ENCODE measurements at regions not wholly inside any gene's neighbourhood (a gene's known extent, or its start where the extent isn't known, plus 50 kb on each side); places are given as distances from the start of the nearest gene placed in this dataset.

DNA sequence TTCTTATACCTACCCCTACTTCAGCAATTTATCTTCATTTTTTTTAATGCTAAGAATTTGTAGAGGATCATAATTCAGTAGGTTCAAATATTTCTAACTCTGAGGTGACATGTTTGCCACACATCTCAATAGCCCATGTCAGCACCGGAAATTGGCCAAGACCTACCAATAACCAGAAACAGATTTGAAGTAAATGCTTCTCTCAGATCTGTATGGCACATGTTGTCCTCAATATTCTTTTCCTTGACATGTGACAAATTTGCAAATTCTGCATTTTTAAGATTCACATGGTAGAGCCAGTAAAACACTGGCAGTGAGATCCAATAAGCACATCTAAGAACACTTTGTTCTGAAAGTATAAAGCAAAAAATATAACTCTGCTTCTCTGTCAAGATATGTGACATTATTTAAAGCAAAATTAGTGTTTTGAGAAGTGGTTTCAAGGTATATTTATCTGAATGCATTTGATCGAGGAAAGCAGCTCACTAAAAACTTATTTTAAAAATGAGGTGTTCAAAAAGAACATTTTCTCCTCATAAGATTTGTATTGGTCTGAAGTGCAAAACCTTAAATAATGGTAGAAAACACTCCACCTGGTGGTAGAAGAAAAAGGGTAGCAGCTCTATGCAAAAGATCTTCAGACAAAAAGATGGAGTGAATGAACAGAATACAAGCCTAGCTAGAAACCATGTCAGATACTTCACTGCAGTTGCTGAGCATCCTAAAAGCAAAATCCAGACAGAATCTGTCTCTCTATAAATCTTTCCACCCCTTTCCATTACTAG is 513.8 kb upstream of the FAM241A start:
- TF ChIP-seq, protein P1, sequence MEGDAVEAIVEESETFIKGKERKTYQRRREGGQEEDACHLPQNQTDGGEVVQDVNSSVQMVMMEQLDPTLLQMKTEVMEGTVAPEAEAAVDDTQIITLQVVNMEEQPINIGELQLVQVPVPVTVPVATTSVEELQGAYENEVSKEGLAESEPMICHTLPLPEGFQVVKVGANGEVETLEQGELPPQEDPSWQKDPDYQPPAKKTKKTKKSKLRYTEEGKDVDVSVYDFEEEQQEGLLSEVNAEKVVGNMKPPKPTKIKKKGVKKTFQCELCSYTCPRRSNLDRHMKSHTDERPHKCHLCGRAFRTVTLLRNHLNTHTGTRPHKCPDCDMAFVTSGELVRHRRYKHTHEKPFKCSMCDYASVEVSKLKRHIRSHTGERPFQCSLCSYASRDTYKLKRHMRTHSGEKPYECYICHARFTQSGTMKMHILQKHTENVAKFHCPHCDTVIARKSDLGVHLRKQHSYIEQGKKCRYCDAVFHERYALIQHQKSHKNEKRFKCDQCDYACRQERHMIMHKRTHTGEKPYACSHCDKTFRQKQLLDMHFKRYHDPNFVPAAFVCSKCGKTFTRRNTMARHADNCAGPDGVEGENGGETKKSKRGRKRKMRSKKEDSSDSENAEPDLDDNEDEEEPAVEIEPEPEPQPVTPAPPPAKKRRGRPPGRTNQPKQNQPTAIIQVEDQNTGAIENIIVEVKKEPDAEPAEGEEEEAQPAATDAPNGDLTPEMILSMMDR (IDR thresholded peaks at IDR 0.05; ENCODE audit: control insufficient read depth, extremely low read depth, insufficient read depth) = peak; percentile 38; the same call in 1 of the 2 replicates
- no peak for DNase-seq (ENCODE audit: low read depth)

DNA sequence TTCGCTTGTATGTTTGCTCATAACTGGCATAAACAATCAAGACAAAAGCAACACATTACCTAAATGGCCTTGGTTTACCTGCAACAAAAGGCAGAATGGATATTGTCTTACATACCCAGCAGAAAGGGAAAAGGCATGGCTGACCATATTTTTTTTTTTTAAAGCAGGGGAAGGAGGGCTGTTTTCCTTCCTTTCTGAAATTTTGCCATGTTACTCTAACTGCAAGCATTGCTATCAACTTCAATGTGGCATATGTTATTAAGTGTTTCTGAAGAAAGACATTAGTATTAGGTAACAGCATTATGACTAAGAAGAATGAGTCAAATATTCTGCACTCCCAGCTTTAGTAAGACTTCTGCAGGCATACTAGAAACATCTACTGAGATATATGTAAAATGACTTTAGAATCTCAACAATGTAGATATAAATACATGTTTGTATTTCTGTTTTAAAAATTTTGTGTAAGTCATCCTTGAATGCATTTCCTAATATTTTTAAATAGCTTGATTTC is 512.6 kb upstream of the FAM241A start:
- TF ChIP-seq, protein P1 (IDR thresholded peaks at IDR 0.05; ENCODE audit: control insufficient read depth, extremely low read depth, insufficient read depth) = no peak
- DNase-seq (ENCODE audit: low read depth) = no peak
- H3K4me3 ChIP-seq (ENCODE audit: low read depth, low read length) = no peak overlapping the region

More for the DNA sequence above, 513.8 kb upstream of the FAM241A start:
- no peak overlapping the region for H3K4me3 ChIP-seq (ENCODE audit: low read depth, low read length)

DNA sequence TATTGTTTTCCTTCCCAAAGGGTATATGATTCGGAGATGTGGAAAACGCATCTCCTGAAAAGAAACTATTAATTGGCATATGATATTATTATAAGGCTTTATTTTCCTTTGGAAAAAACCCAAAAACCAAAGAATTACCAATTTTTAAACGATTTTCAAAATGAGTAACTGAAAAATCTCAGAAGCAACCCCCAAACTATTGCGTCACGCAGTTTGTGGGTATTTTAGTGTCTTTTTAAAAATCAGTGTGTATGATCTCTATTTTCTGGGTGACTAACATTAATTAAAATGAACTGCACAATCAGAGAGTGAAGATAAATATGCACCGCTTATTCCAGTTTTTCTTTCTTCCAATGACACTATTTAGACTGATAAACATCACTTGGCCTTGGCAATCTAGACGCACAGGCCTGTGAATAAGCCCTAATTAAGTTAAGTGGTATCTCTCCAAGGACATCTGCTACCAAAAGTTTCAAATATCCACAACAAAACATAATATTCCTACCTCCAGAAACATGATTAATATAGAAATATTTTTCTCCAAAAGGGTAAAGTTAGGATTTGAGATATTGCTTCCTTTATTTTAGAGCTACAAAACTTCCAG is 511.5 kb upstream of the FAM241A start:
- no peak for DNase-seq (ENCODE audit: low read depth)
- no peak overlapping the region for H3K4me3 ChIP-seq (ENCODE audit: low read depth, low read length)
- TF ChIP-seq, protein P1 (IDR thresholded peaks at IDR 0.05; ENCODE audit: control insufficient read depth, extremely low read depth, insufficient read depth) = no peak

DNA sequence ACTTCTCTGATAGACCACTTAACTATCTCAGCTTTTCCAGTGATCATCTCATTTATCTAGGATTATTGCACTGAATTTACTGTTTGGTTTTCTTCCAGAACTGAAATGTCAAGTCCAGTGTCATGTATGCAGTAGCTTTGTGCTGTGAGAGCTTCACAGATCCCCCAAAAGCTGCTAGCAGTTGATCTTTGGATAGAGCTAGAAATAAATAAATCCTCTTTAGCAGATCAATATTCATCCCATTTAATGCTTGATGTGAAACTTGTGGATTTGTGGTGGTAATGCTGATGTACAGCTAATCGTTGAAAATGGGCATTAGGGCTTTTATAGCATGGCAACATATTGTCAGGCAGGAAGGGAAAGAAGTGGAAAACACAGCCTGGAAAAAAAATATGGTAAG is 509.6 kb upstream of the FAM241A start:
- DNase-seq (ENCODE audit: low read depth) = no peak
- no peak overlapping the region for H3K4me3 ChIP-seq (ENCODE audit: low read depth, low read length)
- TF ChIP-seq, protein P1 (IDR thresholded peaks at IDR 0.05; ENCODE audit: control insufficient read depth, extremely low read depth, insufficient read depth) = no peak

DNA sequence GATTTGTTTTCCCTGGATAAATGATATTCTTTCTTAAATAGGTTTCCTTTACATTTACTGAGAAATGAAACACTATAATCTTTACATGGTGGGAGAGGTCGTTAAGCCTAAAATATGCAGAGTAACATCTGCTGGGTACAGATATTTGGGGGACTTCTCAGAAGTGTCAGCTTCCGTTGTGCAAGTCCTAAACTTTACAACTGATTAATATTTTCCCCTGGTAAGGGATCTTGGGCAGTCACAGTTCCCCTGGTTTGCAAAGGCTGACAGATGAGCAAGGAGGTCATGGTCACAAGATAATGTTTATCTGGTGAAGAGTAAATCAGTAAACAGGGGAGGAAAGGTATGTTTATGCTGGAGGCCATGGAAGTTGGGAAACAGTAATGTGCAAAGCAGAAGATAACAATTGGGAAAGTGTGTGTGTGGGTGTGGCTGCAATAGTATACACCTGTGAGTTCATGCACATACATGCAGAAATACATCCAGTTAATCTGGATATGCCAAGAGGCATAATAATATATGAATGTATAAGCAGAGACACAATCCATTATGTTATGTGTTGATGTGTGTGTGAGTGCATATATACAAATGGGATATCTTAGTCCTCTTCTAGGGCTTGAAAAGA is 508.2 kb upstream of the FAM241A start:
- TF ChIP-seq, protein P1 (IDR thresholded peaks at IDR 0.05; ENCODE audit: control insufficient read depth, extremely low read depth, insufficient read depth) = no peak
- DNase-seq (ENCODE audit: low read depth) = no peak
- H3K4me3 ChIP-seq (ENCODE audit: low read depth, low read length) = no peak overlapping the region

DNA sequence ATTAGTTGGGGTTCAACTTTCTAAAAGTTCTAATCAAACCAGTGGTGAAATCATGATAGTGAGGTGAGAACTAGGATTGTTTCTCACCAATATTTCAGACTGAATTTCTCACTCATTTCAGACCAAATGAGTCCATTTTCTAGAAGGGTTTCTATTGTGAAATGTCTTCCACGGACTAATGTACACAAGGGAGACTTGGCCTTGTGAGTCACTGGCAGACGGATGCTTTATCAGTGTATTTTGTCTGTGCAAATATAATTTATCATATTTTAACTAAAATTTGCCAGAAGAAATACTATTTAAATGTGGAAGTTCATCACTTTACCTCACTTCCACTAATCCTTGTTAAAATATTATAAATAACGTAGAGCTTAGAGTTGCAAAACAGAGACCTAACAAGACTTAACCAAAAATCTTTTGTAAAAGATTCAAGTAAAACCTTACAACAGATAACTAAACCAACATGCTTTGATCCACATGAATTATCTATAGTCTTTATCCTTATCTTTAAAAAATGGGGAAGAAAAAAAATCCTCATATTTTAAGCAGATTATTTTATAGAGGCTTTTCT is 506.0 kb upstream of the FAM241A start:
- TF ChIP-seq, protein P1 (IDR thresholded peaks at IDR 0.05; ENCODE audit: control insufficient read depth, extremely low read depth, insufficient read depth) = no peak
- DNase-seq (ENCODE audit: low read depth) = no peak
- no peak overlapping the region for H3K4me3 ChIP-seq (ENCODE audit: low read depth, low read length)
